Epidermal melanocyte (primary cell): ENCODE measurements at regions not wholly inside any gene's neighbourhood (a gene's known extent, or its start where the extent isn't known, plus 50 kb on each side); places are given as distances from the start of the nearest gene placed in this dataset.

Experiments
- DNase-seq: peaks from one replicate; pipeline ENCODE4 v3.0.0; 2011; ENCODE audit warnings: low spot score; ENCODE audit not compliant: insufficient read length

DNA sequence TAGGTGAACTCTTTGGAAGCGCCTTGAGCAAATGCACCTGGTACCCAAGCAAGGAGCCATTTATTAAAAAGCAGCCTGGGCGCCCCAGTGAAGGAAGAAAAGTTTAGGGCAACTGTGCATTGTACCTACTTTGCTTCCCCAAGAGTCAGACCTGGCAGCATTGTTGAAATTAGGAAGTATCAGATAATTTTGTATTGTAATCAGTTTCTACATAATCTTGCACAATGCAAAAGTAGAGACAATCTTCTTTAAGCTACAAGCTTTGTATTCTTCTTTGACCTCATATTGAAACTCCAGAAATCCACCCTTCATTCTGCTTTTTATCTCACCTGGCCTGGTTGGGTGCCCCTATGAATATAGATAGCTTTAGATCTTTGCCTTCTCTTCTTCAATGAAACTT, 490.8 kb downstream of the RASEF start:
- DNase-seq: no peak

DNA sequence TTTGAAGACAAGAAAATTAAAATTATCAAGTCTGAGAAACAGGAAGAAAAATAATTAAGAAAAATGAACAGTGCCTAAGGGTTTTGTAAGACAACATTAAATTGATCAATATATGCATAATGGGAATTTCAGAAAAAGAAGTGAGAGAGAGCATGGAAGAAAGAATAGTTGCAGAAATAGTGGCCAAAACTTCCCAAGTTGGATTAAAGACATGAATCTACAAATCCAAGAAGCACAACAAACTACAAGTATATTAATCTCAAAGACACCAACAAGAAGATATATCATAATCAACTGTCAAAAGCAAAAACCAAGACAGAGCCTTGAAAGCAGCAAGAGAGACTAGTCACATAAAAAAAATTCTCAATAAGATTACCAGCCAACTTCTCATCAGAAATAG, 488.0 kb downstream of the RASEF start:
- DNase-seq: no peak

DNA sequence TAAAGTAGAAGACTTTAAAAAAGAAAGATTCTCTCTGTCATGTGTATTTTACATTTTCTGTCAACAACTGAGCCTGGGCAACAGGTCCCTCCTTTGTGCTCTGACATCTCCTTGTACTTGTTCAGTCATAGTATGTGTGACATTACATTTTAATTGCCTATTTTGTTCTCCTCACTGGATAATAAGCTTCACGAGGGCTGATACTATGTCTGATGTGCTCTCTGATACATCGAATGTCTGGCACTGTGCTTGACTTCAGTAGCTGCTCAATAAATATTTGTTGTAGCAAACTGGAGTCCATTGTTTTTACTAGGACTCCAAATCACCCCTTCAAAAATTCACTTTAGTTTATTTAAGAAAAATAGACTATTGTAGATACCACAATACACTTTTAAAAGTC, 482.0 kb downstream of the RASEF start:
- DNase-seq: no peak

DNA sequence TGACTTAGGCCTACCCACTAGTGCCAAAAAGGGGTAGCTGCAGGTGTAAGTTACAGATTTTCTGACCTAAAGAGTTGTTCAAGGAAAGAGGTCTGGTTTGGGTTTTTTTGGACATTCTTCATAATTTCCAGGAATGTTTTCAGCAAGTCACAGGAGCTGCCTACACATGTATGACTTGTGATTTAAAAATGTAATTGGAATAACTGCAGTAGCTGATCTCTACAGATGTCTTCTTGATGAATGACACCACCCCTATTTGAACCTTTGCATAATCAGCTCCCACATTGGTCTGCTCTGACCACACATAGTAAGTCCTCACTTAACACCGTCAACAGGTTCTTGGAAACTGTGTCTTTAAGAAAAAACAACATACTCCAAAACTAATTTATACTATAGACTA, 481.4 kb downstream of the RASEF start:
- no peak for DNase-seq

DNA sequence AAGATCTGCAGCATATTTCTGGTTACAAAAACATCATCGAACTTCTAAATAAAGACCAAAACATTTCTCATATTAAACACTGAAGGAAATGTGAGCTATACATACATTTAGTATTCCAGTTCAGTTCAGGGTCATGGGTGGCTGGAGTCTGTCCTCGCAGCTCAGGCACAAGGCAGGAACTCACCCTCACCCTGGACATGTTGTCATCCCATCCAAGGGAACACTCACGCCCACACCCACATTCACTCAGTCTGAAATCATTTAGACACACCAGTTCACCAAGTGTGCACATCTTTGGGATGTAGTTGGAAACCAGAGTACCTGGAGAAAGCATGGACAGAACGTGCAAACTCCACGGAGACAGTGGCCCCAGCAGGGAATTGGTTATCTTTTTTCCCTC, 481.0 kb downstream of the RASEF start:
- DNase-seq: no peak

GRCh38 chr9:82582693-82583092, 480.2 kb downstream of the RASEF start:
- no peak for DNase-seq

DNA sequence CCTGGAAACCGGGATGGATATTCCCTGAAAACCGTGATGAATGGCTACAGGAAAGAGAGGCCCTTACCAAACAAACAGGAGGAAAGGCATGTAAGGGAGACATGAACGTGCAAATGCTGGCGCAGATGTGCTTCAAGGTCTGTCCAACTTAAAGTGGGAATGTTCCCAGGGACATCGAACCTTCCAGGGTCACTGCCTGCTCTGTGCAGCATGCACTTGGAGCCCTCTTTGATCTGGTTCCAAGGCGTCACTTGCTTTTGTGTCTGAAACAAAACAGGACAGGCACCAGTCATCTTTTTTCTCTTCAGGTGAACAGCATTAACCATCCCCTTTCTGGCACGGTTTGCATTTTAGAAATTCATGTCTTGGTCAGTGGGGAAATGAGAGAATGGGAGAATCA, 479.4 kb downstream of the RASEF start:
- no peak for DNase-seq

DNA sequence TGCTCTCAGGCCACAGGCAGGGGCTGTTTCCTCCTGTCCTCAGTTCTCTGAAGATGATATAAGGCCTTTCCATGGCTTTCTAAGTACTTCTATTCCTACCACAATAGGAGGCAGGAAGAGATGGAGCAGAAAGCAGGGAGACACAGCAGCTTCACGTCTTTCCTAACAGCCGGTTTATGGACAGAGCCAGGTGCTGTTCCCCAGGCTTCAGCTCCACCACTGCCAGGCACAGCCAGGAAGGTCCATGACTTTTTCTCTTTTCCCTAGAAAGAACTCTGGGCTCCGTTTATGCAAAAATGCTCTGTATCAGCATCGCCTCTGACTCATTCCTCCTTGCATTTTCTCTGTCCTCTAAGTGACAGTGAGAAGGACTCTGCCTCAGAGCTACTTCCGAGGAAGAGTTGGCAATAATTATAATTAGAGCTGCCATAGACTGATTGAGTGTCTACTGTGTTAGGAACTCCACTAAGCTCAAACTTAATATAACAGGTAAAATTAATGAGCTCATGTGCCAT, 478.5 kb downstream of the RASEF start:
- DNase-seq: no peak

DNA sequence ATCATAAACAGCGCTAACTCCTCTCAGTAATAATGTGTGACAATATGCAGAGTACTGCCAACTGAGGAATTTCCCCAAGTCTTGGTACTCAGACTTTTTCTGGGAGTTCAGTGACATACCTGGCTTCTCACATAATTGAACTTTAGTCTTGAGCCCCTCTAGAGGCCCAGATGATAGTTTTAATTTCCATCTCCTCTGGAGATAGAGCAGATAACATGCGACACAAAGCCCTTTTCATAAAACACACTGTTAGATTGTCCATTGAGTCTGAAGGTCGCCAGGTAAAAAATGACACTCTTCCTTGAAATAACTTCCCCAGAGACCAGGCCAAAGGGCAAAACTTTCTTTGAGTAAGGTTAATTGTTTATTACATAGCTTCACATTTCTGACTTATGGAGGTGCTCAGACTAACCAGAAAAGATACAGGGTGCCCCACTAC, 476.0 kb downstream of the RASEF start:
- DNase-seq: no peak

DNA sequence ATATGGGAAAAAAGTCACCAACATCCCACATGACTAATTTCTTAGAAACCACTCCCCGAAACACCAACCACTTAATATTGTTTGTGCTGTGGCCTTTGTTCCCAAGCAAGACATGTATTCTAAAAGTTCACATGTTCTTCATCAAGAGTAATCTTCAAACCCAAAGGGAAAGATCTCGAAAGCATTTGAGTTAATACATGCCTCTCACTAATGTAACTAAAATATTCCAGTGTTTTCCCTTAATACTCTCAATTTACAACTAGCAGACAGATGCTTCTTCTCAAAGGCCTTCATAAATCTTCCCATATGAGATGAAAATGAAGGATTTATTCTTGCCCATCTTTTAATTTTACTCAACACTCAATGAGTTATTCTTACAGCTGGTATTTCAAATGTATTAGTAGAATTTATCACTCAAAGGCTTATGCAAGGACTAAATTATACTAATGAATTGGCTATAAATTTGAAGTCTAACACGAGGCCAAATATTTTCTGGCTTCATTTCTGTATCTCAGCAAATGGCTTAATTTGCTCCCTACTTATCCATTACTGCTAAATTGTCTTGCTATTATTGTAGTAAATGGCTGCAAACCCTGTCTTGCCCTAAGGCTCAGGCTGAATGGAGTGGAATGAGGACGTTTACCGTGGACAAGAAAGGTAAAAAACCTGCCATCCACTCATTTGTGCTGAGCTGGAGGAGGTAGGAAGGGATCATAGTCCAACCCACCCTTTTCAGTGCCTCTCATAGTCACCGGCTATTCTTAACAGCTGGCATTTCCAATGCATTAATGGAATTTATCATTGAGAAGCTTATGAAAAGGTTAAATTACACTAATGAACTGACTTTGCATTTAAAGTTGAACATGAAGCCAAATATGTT, 474.4 kb downstream of the RASEF start:
- DNase-seq: no peak

GRCh38 chr9:82590845-82591244, 472.1 kb downstream of the RASEF start:
- no peak for DNase-seq

DNA sequence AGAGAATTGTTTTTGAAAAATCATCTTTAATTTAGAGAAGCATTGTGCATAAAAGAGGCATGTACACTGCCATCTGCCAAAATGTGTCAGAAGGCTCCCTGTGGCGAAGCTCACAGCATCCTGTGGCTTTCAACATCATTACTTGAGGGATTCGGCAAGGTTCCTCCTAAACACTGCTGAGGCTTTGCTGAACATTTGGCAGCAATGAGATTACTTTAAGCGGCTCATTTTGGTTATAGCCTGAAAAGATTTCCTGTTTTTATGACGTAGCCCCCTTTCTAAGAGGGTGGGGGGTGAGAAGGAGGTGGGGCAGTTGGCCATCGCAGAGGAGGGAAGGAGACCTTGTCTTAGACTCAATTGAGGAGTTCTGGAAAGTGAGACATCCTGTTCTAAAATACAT, 469.4 kb downstream of the RASEF start:
- DNase-seq: no peak

GRCh38 chr9:82597241-82598203, 465.4 kb downstream of the RASEF start:
- no peak for DNase-seq

- DNase-seq: no peak
Observed at GRCh38 chr9:82598241-82599039, 464.5 kb downstream of the RASEF start.

- DNase-seq: no peak
Observed at GRCh38 chr9:82599336-82599949, 463.5 kb downstream of the RASEF start.

- DNase-seq: no peak
Observed at GRCh38 chr9:82600536-82601292, 462.2 kb downstream of the RASEF start.

GRCh38 chr9:82601293-82601771, 461.6 kb downstream of the RASEF start:
- no peak for DNase-seq

GRCh38 chr9:82604947-82605656, 457.8 kb downstream of the RASEF start:
- DNase-seq: no peak

- DNase-seq: no peak
Observed at GRCh38 chr9:82605657-82606031, 457.3 kb downstream of the RASEF start.
